ENCODE measurements at regions not wholly inside any gene's neighbourhood (a gene's known extent, or its start where the extent isn't known, plus 50 kb on each side); places are given as distances from the start of the nearest gene placed in this dataset.

GRCh38 chr1:87684713-87685205 lies 356.1 kb downstream of the LMO4 start:
- Mint-ChIP-seq H3K36me3 (ENCODE audit: low read depth, unreplicated experiment) (no peaks in the 10 kb centered on the region), H3K9me3 (ENCODE audit: unreplicated experiment) (no peaks in the 10 kb centered on the region), H3K4me1 (ENCODE audit: low read depth, unreplicated experiment) (peaks cover 16% of the 10 kb centered on the region), H3K27ac (ENCODE audit: unreplicated experiment) (peak overlapping the region; percentile 73), H3K27me3 (ENCODE audit: low read depth, unreplicated experiment) (peaks cover 3% of the 10 kb centered on the region), H3K4me3 (ENCODE audit: unreplicated experiment) (no peak overlapping the region)
- peak; percentile 76 for DNase-seq (ENCODE audit: low read depth)
- Histone ChIP-seq H4K20me1 (ENCODE audit: insufficient read depth, low read length) (no peaks in the 10 kb centered on the region), H3K27ac (ENCODE audit: low read depth, low read length) (peak overlapping the region; percentile 47), H2AFZ (ENCODE audit: low read depth, low read length) (peak overlapping the region; percentile 88), H3K9ac (ENCODE audit: low read length) (peak overlapping the region; percentile 82), H3K36me3 (ENCODE audit: insufficient read depth, low read length) (no peaks in the 10 kb centered on the region), H3K4me2 (ENCODE audit: low read length) (peak overlapping the region; percentile 89), H3K4me3 (ENCODE audit: insufficient read depth, low read depth, low read length) (peak overlapping the region; percentile 67), H3K4me1 (ENCODE audit: insufficient read depth, low read length) (peaks cover 16% of the 10 kb centered on the region), H3K27me3 (ENCODE audit: insufficient read depth, low read length) (no peaks in the 10 kb centered on the region), H3K9me3 (ENCODE audit: insufficient read depth, low read depth, low read length) (no peaks in the 10 kb centered on the region), H3K79me2 (ENCODE audit: insufficient read depth, low read length) (no peaks in the 10 kb centered on the region)
- no peak for FAIRE-seq
- TF ChIP-seq CTCF (IDR thresholded peaks at IDR 0.05; ENCODE audit: insufficient read depth, low read depth, low read length) (no peak), EZH2 (IDR thresholded peaks at IDR 0.05; ENCODE audit: insufficient read depth, low read length) (no peak)

- H3K79me2 ChIP-seq (ENCODE audit: insufficient read depth, low read length): no peaks in the 10 kb centered on the region
- no peaks in the 10 kb centered on the region for H3K36me3 ChIP-seq (ENCODE audit: insufficient read depth, low read length)
- H3K27ac ChIP-seq (ENCODE audit: low read depth, low read length): peak overlapping the region; percentile 47
- no peaks in the 10 kb centered on the region for H3K27me3 ChIP-seq (ENCODE audit: insufficient read depth, low read length)
- DNase-seq (ENCODE audit: low read depth): peak; percentile 44
- no peak for FAIRE-seq
- H3K4me3 ChIP-seq (ENCODE audit: insufficient read depth, low read depth, low read length): peak overlapping the region; percentile 29
- Mint-ChIP-seq H3K4me1 (ENCODE audit: low read depth, unreplicated experiment) (peaks cover 16% of the 10 kb centered on the region), H3K9me3 (ENCODE audit: unreplicated experiment) (no peaks in the 10 kb centered on the region), H3K27me3 (ENCODE audit: low read depth, unreplicated experiment) (peaks cover 3% of the 10 kb centered on the region), H3K4me3 (ENCODE audit: unreplicated experiment) (no peak overlapping the region), H3K36me3 (ENCODE audit: low read depth, unreplicated experiment) (no peaks in the 10 kb centered on the region), H3K27ac (ENCODE audit: unreplicated experiment) (peak overlapping the region; percentile 73)
- peak overlapping the region; percentile 82 for H3K9ac ChIP-seq (ENCODE audit: low read length)
- H3K4me1 ChIP-seq (ENCODE audit: insufficient read depth, low read length): peaks cover 16% of the 10 kb centered on the region
- H2AFZ ChIP-seq (ENCODE audit: low read depth, low read length): peak overlapping the region; percentile 88
- peak overlapping the region; percentile 89 for H3K4me2 ChIP-seq (ENCODE audit: low read length)
- no peaks in the 10 kb centered on the region for H4K20me1 ChIP-seq (ENCODE audit: insufficient read depth, low read length)
- H3K9me3 ChIP-seq (ENCODE audit: insufficient read depth, low read depth, low read length): no peaks in the 10 kb centered on the region
- TF ChIP-seq EZH2 (IDR thresholded peaks at IDR 0.05; ENCODE audit: insufficient read depth, low read length) (no peak), CTCF (IDR thresholded peaks at IDR 0.05; ENCODE audit: insufficient read depth, low read depth, low read length) (no peak)
These were observed 356.8 kb downstream of the LMO4 start for GRCh38 chr1:87685311-87686135.

GRCh38 chr1:87686136-87686495 lies 357.4 kb downstream of the LMO4 start:
- H3K36me3 ChIP-seq (ENCODE audit: insufficient read depth, low read length): no peaks in the 10 kb centered on the region
- peaks cover 16% of the 10 kb centered on the region for H3K4me1 ChIP-seq (ENCODE audit: insufficient read depth, low read length)
- H3K4me3 ChIP-seq (ENCODE audit: insufficient read depth, low read depth, low read length): no peak overlapping the region
- Mint-ChIP-seq H3K4me3 (ENCODE audit: unreplicated experiment) (no peak overlapping the region), H3K4me1 (ENCODE audit: low read depth, unreplicated experiment) (peaks cover 16% of the 10 kb centered on the region), H3K9me3 (ENCODE audit: unreplicated experiment) (no peaks in the 10 kb centered on the region), H3K27ac (ENCODE audit: unreplicated experiment) (no peak overlapping the region), H3K27me3 (ENCODE audit: low read depth, unreplicated experiment) (peaks cover 3% of the 10 kb centered on the region), H3K36me3 (ENCODE audit: low read depth, unreplicated experiment) (no peaks in the 10 kb centered on the region)
- no peak overlapping the region for H2AFZ ChIP-seq (ENCODE audit: low read depth, low read length)
- H3K27me3 ChIP-seq (ENCODE audit: insufficient read depth, low read length): no peaks in the 10 kb centered on the region
- no peak overlapping the region for H3K27ac ChIP-seq (ENCODE audit: low read depth, low read length)
- H3K9ac ChIP-seq (ENCODE audit: low read length): no peak overlapping the region
- FAIRE-seq (no peak), DNase-seq (ENCODE audit: low read depth) (peak; percentile 55)
- H3K79me2 ChIP-seq (ENCODE audit: insufficient read depth, low read length): no peaks in the 10 kb centered on the region
- TF ChIP-seq CTCF (IDR thresholded peaks at IDR 0.05; ENCODE audit: insufficient read depth, low read depth, low read length) (no peak), EZH2 (IDR thresholded peaks at IDR 0.05; ENCODE audit: insufficient read depth, low read length) (no peak)
- H3K4me2 ChIP-seq (ENCODE audit: low read length): no peak overlapping the region
- no peaks in the 10 kb centered on the region for H4K20me1 ChIP-seq (ENCODE audit: insufficient read depth, low read length)
- H3K9me3 ChIP-seq (ENCODE audit: insufficient read depth, low read depth, low read length): no peaks in the 10 kb centered on the region
